Endothelial cell of umbilical vein (primary cell): ENCODE measurements at regions not wholly inside any gene's neighbourhood (a gene's known extent, or its start where the extent isn't known, plus 50 kb on each side); places are given as distances from the start of the nearest gene placed in this dataset.

ENCODE experiments used
- GATA2 ChIP-seq: IDR thresholded peaks from 2 replicates; pipeline ENCODE4 v1.7.0; 2011; ENCODE audit warnings: low read depth, mild to moderate bottlenecking, moderate library complexity, mixed read lengths, low read length; ENCODE audit not compliant: insufficient read length, insufficient read depth
- JUN ChIP-seq: IDR thresholded peaks from 2 replicates; pipeline ENCODE4 v1.6.1; 2011; ENCODE audit warnings: borderline replicate concordance, low read depth; ENCODE audit not compliant: insufficient read length, insufficient read depth
- POLR2A ChIP-seq: IDR thresholded peaks from 2 replicates; pipeline ENCODE4 v1.6.1; 2012; ENCODE audit warnings: low read depth, mild to moderate bottlenecking, control low read depth, low read length
- POLR2AphosphoS5 ChIP-seq: IDR thresholded peaks from 2 replicates; pipeline ENCODE4 v1.6.1; 2012; ENCODE audit warnings: low read depth, mild to moderate bottlenecking, control low read depth, low read length, moderate library complexity; ENCODE audit not compliant: insufficient read depth
- TF ChIP-seq, protein P1 (sequence below), 2 donors: IDR thresholded peaks; 1 replicate in 1 of 2; 2 replicates in 1 of 2; pipeline ENCODE4 v1.5.1; 2011; ENCODE audit warnings: low read length in 2 of 2, mild to moderate bottlenecking in 2 of 2, moderate library complexity in 2 of 2, control low read depth in 1 of 2, inconsistent platforms in 1 of 2, low read depth in 1 of 2; ENCODE audit not compliant: insufficient read depth in 1 of 2; ENCODE audit errors: extremely low read depth in 1 of 2

DNA sequence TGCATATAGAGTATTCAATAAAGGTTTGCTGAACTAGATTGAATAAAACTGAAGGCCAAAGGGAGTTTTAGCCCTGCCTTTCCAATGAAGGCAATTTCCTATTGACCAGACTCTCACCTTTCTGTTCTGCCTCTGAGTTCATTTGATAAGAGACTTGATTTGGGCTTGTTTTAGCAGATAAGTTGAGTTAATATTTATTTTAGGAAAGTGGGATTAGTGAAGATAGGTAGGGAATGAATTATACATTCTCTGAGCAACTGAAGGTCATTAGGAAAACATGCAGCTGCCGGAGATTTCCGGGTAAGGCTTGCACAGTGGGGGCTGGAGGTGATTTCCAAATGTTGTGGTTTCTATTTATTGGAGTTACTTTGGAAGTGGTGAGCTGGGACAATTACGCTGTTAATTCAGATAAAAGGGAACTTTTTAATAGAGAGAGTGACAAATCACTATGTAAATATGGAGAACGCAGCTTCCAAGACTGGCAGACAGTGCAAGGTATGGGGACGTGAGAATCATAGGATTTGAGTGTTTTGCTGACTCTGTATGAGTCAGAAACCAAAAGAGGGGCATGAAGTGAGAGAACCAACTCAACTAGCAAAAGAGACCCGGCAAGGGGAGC, 553.6 kb upstream of the BOD1L1 start:
- TF ChIP-seq GATA2: peak; percentile 79
- TF ChIP-seq, protein P1, sequence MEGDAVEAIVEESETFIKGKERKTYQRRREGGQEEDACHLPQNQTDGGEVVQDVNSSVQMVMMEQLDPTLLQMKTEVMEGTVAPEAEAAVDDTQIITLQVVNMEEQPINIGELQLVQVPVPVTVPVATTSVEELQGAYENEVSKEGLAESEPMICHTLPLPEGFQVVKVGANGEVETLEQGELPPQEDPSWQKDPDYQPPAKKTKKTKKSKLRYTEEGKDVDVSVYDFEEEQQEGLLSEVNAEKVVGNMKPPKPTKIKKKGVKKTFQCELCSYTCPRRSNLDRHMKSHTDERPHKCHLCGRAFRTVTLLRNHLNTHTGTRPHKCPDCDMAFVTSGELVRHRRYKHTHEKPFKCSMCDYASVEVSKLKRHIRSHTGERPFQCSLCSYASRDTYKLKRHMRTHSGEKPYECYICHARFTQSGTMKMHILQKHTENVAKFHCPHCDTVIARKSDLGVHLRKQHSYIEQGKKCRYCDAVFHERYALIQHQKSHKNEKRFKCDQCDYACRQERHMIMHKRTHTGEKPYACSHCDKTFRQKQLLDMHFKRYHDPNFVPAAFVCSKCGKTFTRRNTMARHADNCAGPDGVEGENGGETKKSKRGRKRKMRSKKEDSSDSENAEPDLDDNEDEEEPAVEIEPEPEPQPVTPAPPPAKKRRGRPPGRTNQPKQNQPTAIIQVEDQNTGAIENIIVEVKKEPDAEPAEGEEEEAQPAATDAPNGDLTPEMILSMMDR (IDR thresholded peaks at IDR 0.05; ENCODE audit: extremely low read depth in 1 of 2, insufficient read depth in 1 of 2, low read depth in 1 of 2, low read length in 2 of 2): no peak
- TF ChIP-seq POLR2A: no peak
- TF ChIP-seq POLR2AphosphoS5: peak; percentile 49
- TF ChIP-seq JUN: no peak
